ENCODE measurements at regions not wholly inside any gene's neighbourhood (a gene's known extent, or its start where the extent isn't known, plus 50 kb on each side); places are given as distances from the start of the nearest gene placed in this dataset.

DNA sequence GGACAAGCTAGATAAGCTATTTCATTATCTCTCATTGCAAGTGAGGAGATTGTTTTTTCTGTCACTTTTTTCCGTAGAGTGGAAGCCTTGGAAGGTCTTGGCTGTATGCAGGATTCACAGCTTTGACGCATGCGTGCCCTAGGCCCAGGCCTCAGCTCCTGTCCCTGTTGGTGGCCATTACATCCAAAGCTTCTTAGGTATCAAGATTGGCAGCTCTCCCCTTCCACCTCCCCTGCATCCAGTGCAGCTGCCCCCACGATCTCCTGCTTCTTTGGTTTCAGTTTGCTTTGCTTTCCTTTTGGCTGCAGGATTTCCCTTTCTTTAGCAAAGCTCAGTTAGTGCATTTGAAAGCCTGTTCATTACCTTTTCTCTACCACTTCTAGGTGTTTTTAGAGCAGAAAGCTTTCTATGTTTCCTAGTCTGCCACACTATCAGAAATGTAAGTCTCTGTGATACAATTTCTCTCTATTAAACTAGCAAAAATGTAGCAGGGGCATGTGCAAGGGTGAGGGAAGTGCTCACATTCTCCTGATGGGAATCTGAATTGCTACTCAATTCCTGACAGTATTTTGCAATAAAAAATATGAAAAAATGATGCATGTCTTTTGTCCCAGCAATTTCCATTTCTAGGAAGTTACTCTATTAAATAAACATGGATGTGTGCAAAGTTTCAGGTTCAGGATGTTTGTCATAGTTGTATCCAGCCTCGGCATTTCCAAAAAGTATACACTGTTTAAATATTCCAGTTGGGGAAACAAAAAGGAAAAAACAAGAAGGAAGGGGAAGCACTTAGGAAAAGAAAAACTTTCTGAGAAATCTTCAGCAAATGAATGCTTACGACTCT is 91.2 kb downstream of the LIPG start:
- DNase-seq (ENCODE audit: low read depth) = peak; percentile 30
- H3K4me3 ChIP-seq (ENCODE audit: low read depth, low read length) = peak overlapping the region; percentile 28
- TF ChIP-seq, protein P1, sequence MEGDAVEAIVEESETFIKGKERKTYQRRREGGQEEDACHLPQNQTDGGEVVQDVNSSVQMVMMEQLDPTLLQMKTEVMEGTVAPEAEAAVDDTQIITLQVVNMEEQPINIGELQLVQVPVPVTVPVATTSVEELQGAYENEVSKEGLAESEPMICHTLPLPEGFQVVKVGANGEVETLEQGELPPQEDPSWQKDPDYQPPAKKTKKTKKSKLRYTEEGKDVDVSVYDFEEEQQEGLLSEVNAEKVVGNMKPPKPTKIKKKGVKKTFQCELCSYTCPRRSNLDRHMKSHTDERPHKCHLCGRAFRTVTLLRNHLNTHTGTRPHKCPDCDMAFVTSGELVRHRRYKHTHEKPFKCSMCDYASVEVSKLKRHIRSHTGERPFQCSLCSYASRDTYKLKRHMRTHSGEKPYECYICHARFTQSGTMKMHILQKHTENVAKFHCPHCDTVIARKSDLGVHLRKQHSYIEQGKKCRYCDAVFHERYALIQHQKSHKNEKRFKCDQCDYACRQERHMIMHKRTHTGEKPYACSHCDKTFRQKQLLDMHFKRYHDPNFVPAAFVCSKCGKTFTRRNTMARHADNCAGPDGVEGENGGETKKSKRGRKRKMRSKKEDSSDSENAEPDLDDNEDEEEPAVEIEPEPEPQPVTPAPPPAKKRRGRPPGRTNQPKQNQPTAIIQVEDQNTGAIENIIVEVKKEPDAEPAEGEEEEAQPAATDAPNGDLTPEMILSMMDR (conservative IDR thresholded peaks at IDR 0.05; ENCODE audit: low read depth, low read length) = no peak

DNA sequence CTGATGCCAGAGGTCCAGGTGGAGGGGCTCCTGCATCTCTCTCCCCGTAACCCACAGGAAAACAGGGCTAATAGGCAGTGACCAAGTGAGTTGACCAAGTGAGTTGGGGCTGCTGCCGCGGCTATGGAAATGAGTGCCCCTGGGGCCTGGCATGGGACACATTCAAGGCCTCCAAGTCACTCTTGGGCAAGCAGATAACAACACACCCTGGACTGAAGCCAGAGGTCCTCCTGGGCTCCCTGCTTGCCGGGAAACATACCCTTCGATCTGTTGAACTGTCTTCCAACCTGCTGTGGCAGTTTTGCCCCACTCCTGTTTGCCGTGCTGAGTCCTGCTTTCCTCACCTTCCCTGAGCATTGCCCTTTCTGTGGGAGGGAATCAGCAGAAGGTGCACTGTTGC is 89.2 kb downstream of the LIPG start:
- TF ChIP-seq, protein P1 (conservative IDR thresholded peaks at IDR 0.05; ENCODE audit: low read depth, low read length) = no peak
- DNase-seq (ENCODE audit: low read depth) = no peak
- no peak overlapping the region for H3K4me3 ChIP-seq (ENCODE audit: low read depth, low read length)

DNA sequence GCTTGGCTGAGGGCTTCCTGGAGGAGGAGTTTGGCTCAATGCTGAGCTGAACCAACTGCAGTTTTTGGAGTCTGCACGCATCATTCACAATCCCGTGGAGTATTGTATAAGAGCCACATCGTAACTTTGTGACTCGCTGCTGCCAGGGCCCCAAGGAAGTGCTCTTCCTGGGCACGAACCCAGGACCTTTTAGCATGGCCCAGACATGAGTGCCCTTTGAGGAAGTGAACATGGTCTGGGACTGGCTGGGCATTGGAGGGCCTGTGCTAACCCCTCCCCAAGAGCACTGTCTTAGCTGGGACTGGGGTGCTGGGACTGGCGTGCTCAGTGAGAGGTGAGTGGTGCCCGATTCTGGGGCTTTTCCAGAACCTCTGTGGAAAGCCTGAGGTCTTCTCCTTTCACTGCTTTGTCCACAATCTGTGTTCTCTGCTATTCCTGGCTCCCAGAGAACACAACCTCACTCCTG is 88.6 kb downstream of the LIPG start:
- no peak for DNase-seq (ENCODE audit: low read depth)
- TF ChIP-seq, protein P1 (conservative IDR thresholded peaks at IDR 0.05; ENCODE audit: low read depth, low read length) = no peak
- no peak overlapping the region for H3K4me3 ChIP-seq (ENCODE audit: low read depth, low read length)

DNA sequence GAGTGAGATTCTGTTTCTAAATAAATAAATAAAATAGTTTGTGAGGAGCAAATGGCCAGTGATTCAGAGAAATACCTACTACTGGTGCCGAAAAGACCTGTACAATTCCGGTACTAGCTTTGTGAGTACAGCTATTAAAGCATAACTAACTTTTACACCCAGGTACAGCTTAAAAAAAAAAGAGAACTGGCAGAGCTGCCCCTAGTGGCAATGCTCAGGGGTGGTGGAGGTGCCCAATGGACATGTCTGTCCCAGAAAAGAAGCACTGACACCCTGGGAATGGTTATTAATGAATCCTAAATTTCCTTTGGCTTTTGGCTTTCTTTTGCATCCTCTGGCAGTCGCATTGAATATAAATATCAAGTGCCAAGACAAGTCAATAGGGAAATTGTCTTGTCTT is 87.0 kb downstream of the LIPG start:
- no peak overlapping the region for H3K4me3 ChIP-seq (ENCODE audit: low read depth, low read length)
- TF ChIP-seq, protein P1 (conservative IDR thresholded peaks at IDR 0.05; ENCODE audit: low read depth, low read length) = peak; percentile 15

More for the DNA sequence above, 87.0 kb downstream of the LIPG start:
- DNase-seq (ENCODE audit: low read depth) = no peak

All from choroid plexus epithelial cell (primary cell).